D341Med (cell line): ENCODE measurements at regions not wholly inside any gene's neighbourhood (a gene's known extent, or its start where the extent isn't known, plus 50 kb on each side); places are given as distances from the start of the nearest gene placed in this dataset.
A peak's percentile ranks its signal among the peaks of the same experiment; 100 is the strongest.
"Not testable (repeated sequence)": the region's sequence is repeated elsewhere in the genome, so short reads cannot be mapped to it uniquely, and the experiment has no call there.

Source experiments
- DNase-seq: peaks from one replicate; pipeline ENCODE4 v3.0.0; 2012; ENCODE audit warnings: low spot score

GRCh38 chr5:23991406-23991805 is 484.0 kb downstream of the PRDM9 start:
- no peak for DNase-seq

- no peak for DNase-seq
Observed at GRCh38 chr5:23994581-23995370, 487.4 kb downstream of the PRDM9 start.

GRCh38 chr5:23996525-23996924 is 489.1 kb downstream of the PRDM9 start:
- no peak for DNase-seq

- no peak for DNase-seq
Observed at GRCh38 chr5:24005384-24005783, 498.0 kb downstream of the PRDM9 start.

GRCh38 chr5:24017710-24018109 is 510.3 kb downstream of the PRDM9 start:
- not testable (repeated sequence) for DNase-seq

- no peak for DNase-seq
Observed at GRCh38 chr5:24026288-24026687, 518.9 kb downstream of the PRDM9 start.

- DNase-seq: no peak
Observed at GRCh38 chr5:24042688-24043087, 535.3 kb downstream of the PRDM9 start.

- DNase-seq: no peak
Observed at GRCh38 chr5:24045046-24045445, 537.6 kb downstream of the PRDM9 start.

GRCh38 chr5:24053737-24054136 is 546.3 kb downstream of the PRDM9 start:
- DNase-seq: no peak

- DNase-seq: no peak
Observed at GRCh38 chr5:24059006-24059405, 551.6 kb downstream of the PRDM9 start.

GRCh38 chr5:24059716-24060115 is 552.3 kb downstream of the PRDM9 start:
- no peak for DNase-seq

GRCh38 chr5:24065779-24066178 is 558.4 kb downstream of the PRDM9 start:
- DNase-seq: no peak

GRCh38 chr5:24067208-24067607 is 559.8 kb downstream of the PRDM9 start:
- DNase-seq: no peak

GRCh38 chr5:24068524-24068923 is 561.1 kb downstream of the PRDM9 start:
- no peak for DNase-seq

GRCh38 chr5:24073107-24073506 is 565.7 kb downstream of the PRDM9 start:
- DNase-seq: no peak

- no peak for DNase-seq
Observed at GRCh38 chr5:24080046-24080445, 564.7 kb downstream of the CDH10 start.

GRCh38 chr5:24094081-24094679 is 550.6 kb downstream of the CDH10 start:
- no peak for DNase-seq

- no peak for DNase-seq
Observed at GRCh38 chr5:24102010-24102409, 542.8 kb downstream of the CDH10 start.

- DNase-seq: no peak
Observed at GRCh38 chr5:24103451-24104023, 541.2 kb downstream of the CDH10 start.

- DNase-seq: peak; percentile 34
Observed at GRCh38 chr5:24110004-24110615, 534.7 kb downstream of the CDH10 start.

- no peak for DNase-seq
Observed at GRCh38 chr5:24112420-24112819, 532.4 kb downstream of the CDH10 start.

GRCh38 chr5:24118351-24118750 is 526.4 kb downstream of the CDH10 start:
- no peak for DNase-seq

- DNase-seq: no peak
Observed at GRCh38 chr5:24135536-24135935, 509.2 kb downstream of the CDH10 start.
